Keratinocyte (primary cell): ENCODE measurements at regions not wholly inside any gene's neighbourhood (a gene's known extent, or its start where the extent isn't known, plus 50 kb on each side); places are given as distances from the start of the nearest gene placed in this dataset.

Experiments
- DNase-seq: peaks from one replicate; pipeline ENCODE4 v3.0.0-alpha.2; 2011; ENCODE audit warnings: low read depth, missing footprints, low spot score
- FAIRE-seq: peaks from 2 replicates; lab custom pipeline; 2011; peaks lifted over from hg19 to GRCh38; lab: Jason Lieb, UNC
- H2AFZ ChIP-seq: 2 replicates; pipeline ENCODE4 v1.6.0; 2012; ENCODE audit warnings: low read length, control low read depth, inconsistent platforms; ENCODE audit not compliant: control insufficient read depth
- H3K27ac ChIP-seq: 2 replicates; pipeline ENCODE4 v1.5.1; 2011; ENCODE audit warnings: low read length; ENCODE audit not compliant: control insufficient read depth, insufficient read depth
- H3K27me3 ChIP-seq: 3 replicates; pipeline ENCODE4 v1.6.0; 2011; ENCODE audit warnings: low read length; ENCODE audit not compliant: control insufficient read depth, insufficient read depth; ENCODE audit errors: extremely low read depth
- H3K36me3 ChIP-seq, 2 experiments: 2 replicates in 1 of 2; 3 replicates in 1 of 2; pipeline ENCODE4 v1.5.1; 2011; ENCODE audit warnings: low read length in 2 of 2, mild to moderate bottlenecking in 1 of 2; ENCODE audit not compliant: control insufficient read depth in 2 of 2, insufficient read depth in 2 of 2; ENCODE audit errors: extremely low read depth in 1 of 2
- H3K4me1 ChIP-seq: 3 replicates; pipeline ENCODE4 v1.5.1; 2011; ENCODE audit warnings: low read length; ENCODE audit not compliant: control insufficient read depth, insufficient read depth; ENCODE audit errors: extremely low read depth
- H3K4me2 ChIP-seq: 3 replicates; pipeline ENCODE4 v1.6.0; 2011; ENCODE audit warnings: low read depth, low read length; ENCODE audit not compliant: control insufficient read depth, insufficient read depth; ENCODE audit errors: extremely low read depth
- H3K4me3 ChIP-seq, 3 experiments: fragments of 200-600 bp in 1 of 3; sonication (generic) in 1 of 3; 2 replicates in 2 of 3; 3 replicates in 1 of 3; pipeline ENCODE4 v1.5.1; 2011 to 2016; ENCODE audit warnings: low read length in 3 of 3, mild to moderate bottlenecking in 3 of 3, control low read depth in 2 of 3, inconsistent platforms in 1 of 3, low read depth in 1 of 3, mixed read lengths in 1 of 3, mixed run types in 1 of 3, moderate library complexity in 1 of 3; ENCODE audit not compliant: control insufficient read depth in 2 of 3, insufficient read depth in 2 of 3; ENCODE audit errors: extremely low read depth in 1 of 3
- H3K79me2 ChIP-seq: 2 replicates; pipeline ENCODE4 v1.6.0; 2012; ENCODE audit warnings: low read length; ENCODE audit not compliant: control insufficient read depth, insufficient read depth
- H3K9ac ChIP-seq: 3 replicates; pipeline ENCODE4 v1.6.0; 2011; ENCODE audit warnings: low read length; ENCODE audit not compliant: control insufficient read depth, insufficient read depth; ENCODE audit errors: extremely low read depth
- H3K9me1 ChIP-seq: 3 replicates; pipeline ENCODE4 v1.6.0; 2011; ENCODE audit warnings: low read length; ENCODE audit not compliant: control insufficient read depth, insufficient read depth; ENCODE audit errors: extremely low read depth
- H3K9me3 ChIP-seq: 2 replicates; pipeline ENCODE4 v1.5.1; 2012; ENCODE audit warnings: low read depth, low read length; ENCODE audit not compliant: control insufficient read depth
- H4K20me1 ChIP-seq: 3 replicates; pipeline ENCODE4 v1.6.0; 2011; ENCODE audit warnings: low read length; ENCODE audit not compliant: control insufficient read depth, insufficient read depth; ENCODE audit errors: extremely low read depth
- CTCF ChIP-seq, 3 experiments: IDR thresholded peaks in 1 of 3; conservative IDR thresholded peaks in 1 of 3; optimal IDR thresholded peaks in 1 of 3; 2 replicates in 2 of 3; 3 replicates in 1 of 3; pipeline versions ENCODE3 to v1.5.1; 2011; ENCODE audit warnings: low read length in 3 of 3, mild to moderate bottlenecking in 3 of 3, moderate library complexity in 2 of 3, control low read depth in 1 of 3, inconsistent platforms in 1 of 3; ENCODE audit not compliant: insufficient read depth in 2 of 3; ENCODE audit errors: extremely low read depth in 1 of 3
- EZH2 ChIP-seq: IDR thresholded peaks from one replicate; pipeline ENCODE4 v1.6.1; 2012; ENCODE audit warnings: inconsistent platforms, mild to moderate bottlenecking, low read length, moderate library complexity
- dilution Hi-C: fragments of 300-500 bp; cut with MboI; formaldehyde crosslinking; loops from one replicate; pipeline ENCODE4 v1.7.0; 2020; ENCODE audit warnings: low sequenced_read_pairs; ENCODE audit not compliant: extremely low pct_ligation_motif_present

GRCh38 chr11:28757725-28758515 lies 649.7 kb downstream of the METTL15 start:
- no peak overlapping the region for H3K27ac ChIP-seq

GRCh38 chr11:28756977-28757376 lies 648.8 kb downstream of the METTL15 start:
- Histone ChIP-seq H3K27ac (no peak overlapping the region), H4K20me1 (no peaks in the 10 kb centered on the region), H3K79me2 (no peaks in the 10 kb centered on the region), H3K27me3 (no peaks in the 10 kb centered on the region), H3K9me3 (no peaks in the 10 kb centered on the region), H2AFZ (no peak overlapping the region), H3K9ac (no peak overlapping the region), H3K9me1 (no peaks in the 10 kb centered on the region), H3K36me3 (no peaks in the 10 kb centered on the region), H3K4me3 (no peak overlapping the region), H3K4me1 (peaks cover 4% of the 10 kb centered on the region), H3K4me2 (no peak overlapping the region)
- DNase-seq (no peak), FAIRE-seq (no peak)
- no peak for TF ChIP-seq CTCF (optimal IDR thresholded peaks at IDR 0.05 in 1 of 3, IDR thresholded peaks at IDR 0.05 in 1 of 3, conservative IDR thresholded peaks at IDR 0.05 in 1 of 3; ENCODE audit: extremely low read depth in 1 of 3, insufficient read depth in 2 of 3, low read length in 3 of 3)
- no peak for TF ChIP-seq EZH2
- dilution Hi-C loops, result no loop called here

More at GRCh38 chr11:28757725-28758515, 649.7 kb downstream of the METTL15 start:
- Histone ChIP-seq H3K79me2 (no peaks in the 10 kb centered on the region), H3K27me3 (no peaks in the 10 kb centered on the region), H2AFZ (no peak overlapping the region), H3K9me1 (no peaks in the 10 kb centered on the region), H3K9me3 (no peaks in the 10 kb centered on the region), H3K4me3 (no peak overlapping the region), H3K4me2 (no peak overlapping the region), H4K20me1 (no peaks in the 10 kb centered on the region), H3K9ac (no peak overlapping the region), H3K4me1 (peaks cover 4% of the 10 kb centered on the region), H3K36me3 (no peaks in the 10 kb centered on the region)
- dilution Hi-C loops, result no loop called here
- no peak for FAIRE-seq
- no peak for DNase-seq
- no peak for TF ChIP-seq EZH2
- no peak for TF ChIP-seq CTCF (optimal IDR thresholded peaks at IDR 0.05 in 1 of 3, IDR thresholded peaks at IDR 0.05 in 1 of 3, conservative IDR thresholded peaks at IDR 0.05 in 1 of 3; ENCODE audit: extremely low read depth in 1 of 3, insufficient read depth in 2 of 3, low read length in 3 of 3)
